ENCODE measurements at regions not wholly inside any gene's neighbourhood (a gene's known extent, or its start where the extent isn't known, plus 50 kb on each side); places are given as distances from the start of the nearest gene placed in this dataset.

DNA sequence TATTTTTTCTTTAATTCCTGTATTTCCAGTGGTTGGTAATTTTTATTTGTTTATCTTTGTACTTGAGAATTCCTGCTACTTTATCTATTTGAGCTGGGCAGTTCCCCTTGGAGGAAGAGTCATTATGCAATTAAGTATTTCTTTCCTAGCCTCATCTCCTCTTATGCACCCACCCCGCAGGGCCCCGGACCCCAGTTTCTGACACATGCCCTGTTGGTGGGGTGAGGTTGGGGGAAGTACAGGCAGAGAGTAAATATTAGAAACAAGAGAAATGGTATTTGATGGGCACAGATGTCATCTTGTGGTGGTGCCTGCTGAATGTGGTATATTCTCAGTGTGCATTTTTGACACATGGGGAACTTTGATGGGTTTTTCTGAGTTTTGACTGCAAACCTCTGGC, 602.7 kb upstream of the NOX3 start:
- Histone ChIP-seq H3K27ac (no peak overlapping the region), H3K4me3 (no peak overlapping the region), H3K9me3 (no peaks in the 10 kb centered on the region), H3K4me1 (no peaks in the 10 kb centered on the region), H3K4me2 (no peak overlapping the region)
- TF ChIP-seq NPAS2 (CRISPR knock-in tag; IDR thresholded peaks at IDR 0.05; ENCODE audit: borderline replicate concordance) = no peak
- ChIA-PET POLR2A (no interaction called here), CTCF (no interaction called here)
- FAIRE-seq = no peak
- no peak for DNase-seq (ENCODE audit: low read depth in 1 of 2, low spot score in 1 of 2)
- ATAC-seq = no peak
- WGBS (ENCODE audit: missing lambda C conversion rate) = 95% methylated on average over 2 of the region's 2 CpGs

- FAIRE-seq (no peak), ATAC-seq (no peak), DNase-seq (ENCODE audit: low read depth in 1 of 2, low spot score in 1 of 2) (no peak)
- H3K4me2 ChIP-seq = no peak overlapping the region
- POLR2A ChIA-PET = no interaction called here
- H3K9me3 ChIP-seq = no peaks in the 10 kb centered on the region
- no peak for TF ChIP-seq MYC (IDR thresholded peaks at IDR 0.05; ENCODE audit: borderline replicate concordance, low read length)
- CTCF ChIA-PET = no interaction called here
- 6% methylated on average over 5 of the region's 5 CpGs for WGBS (ENCODE audit: missing lambda C conversion rate)
- H3K4me1 ChIP-seq = no peaks in the 10 kb centered on the region
- no peak overlapping the region for H3K27ac ChIP-seq
- H3K4me3 ChIP-seq = no peak overlapping the region
These were observed 602.2 kb upstream of the NOX3 start for GRCh38 chr6:156057869-156058268.

DNA sequence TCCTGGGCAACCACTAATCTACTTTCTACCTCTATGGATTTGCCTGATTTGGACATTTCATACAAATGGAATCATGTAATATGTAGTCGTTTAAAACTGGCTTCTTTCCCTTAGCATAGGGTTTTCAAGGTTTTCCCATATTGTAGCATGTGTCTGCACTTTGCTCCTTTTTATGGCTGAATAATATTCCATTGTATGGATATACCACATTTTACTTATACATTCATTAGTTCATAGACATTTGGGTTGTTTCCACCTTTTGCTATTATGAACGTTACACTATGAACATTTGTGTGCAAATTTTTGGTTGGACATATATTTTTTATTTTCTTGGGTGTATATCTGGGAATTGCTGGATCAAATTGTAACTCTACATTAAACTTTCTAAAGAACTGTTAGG, 600.4 kb upstream of the NOX3 start:
- FAIRE-seq (no peak), DNase-seq (ENCODE audit: low read depth in 1 of 2, low spot score in 1 of 2) (no peak), ATAC-seq (no peak)
- TF ChIP-seq, protein P1, sequence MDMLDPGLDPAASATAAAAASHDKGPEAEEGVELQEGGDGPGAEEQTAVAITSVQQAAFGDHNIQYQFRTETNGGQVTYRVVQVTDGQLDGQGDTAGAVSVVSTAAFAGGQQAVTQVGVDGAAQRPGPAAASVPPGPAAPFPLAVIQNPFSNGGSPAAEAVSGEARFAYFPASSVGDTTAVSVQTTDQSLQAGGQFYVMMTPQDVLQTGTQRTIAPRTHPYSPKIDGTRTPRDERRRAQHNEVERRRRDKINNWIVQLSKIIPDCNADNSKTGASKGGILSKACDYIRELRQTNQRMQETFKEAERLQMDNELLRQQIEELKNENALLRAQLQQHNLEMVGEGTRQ (IDR thresholded peaks at IDR 0.05) = no peak
- no peak for TF ChIP-seq HMGXB4 (CRISPR knock-in tag; IDR thresholded peaks at IDR 0.05; ENCODE audit: borderline replicate concordance)
- Histone ChIP-seq H3K27ac (no peak overlapping the region), H3K4me1 (no peaks in the 10 kb centered on the region), H3K4me3 (no peak overlapping the region), H3K4me2 (no peak overlapping the region), H3K9me3 (no peaks in the 10 kb centered on the region)
- WGBS (ENCODE audit: missing lambda C conversion rate) = 2% methylated on average over 2 of the region's 2 CpGs
- ChIA-PET CTCF (no interaction called here), POLR2A (no interaction called here)

DNA sequence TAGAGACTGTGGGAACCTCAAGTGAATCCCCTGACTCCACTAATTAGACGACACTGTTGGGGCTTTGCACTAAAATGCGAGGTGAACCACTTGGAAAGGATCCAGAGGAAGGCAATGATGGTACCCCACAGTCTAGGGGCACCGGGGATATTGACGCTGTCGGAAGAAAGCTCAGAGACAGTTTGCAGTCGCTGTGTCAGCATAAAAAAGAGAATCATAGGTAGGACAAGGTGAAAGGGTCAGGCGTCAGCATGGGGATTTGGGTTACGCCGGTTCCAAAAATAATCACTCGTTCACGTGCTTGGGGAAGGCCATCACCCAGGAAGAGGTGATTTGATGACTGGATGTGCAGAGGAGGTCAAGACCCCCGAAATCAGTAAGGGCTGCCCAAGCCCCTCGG, 598.0 kb upstream of the NOX3 start:
- no peak overlapping the region for H3K27ac ChIP-seq
- no peaks in the 10 kb centered on the region for H3K4me1 ChIP-seq
- no peak for DNase-seq (ENCODE audit: low read depth in 1 of 2, low spot score in 1 of 2)
- H3K9me3 ChIP-seq = no peaks in the 10 kb centered on the region
- peak; percentile 58 for TF ChIP-seq MAFK (IDR thresholded peaks at IDR 0.05; ENCODE audit: partially characterized antibody)
- TF ChIP-seq, protein P2, sequence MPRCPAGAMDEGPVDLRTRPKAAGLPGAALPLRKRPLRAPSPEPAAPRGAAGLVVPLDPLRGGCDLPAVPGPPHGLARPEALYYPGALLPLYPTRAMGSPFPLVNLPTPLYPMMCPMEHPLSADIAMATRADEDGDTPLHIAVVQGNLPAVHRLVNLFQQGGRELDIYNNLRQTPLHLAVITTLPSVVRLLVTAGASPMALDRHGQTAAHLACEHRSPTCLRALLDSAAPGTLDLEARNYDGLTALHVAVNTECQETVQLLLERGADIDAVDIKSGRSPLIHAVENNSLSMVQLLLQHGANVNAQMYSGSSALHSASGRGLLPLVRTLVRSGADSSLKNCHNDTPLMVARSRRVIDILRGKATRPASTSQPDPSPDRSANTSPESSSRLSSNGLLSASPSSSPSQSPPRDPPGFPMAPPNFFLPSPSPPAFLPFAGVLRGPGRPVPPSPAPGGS (IDR thresholded peaks at IDR 0.05) = no peak
- ChIA-PET CTCF (no interaction called here), POLR2A (no interaction called here)
- no peak for ATAC-seq
- no peak overlapping the region for H3K4me3 ChIP-seq
- no peak overlapping the region for H3K4me2 ChIP-seq
- 42% methylated on average over 13 of the region's 13 CpGs for WGBS (ENCODE audit: missing lambda C conversion rate)
- no peak for FAIRE-seq

DNA sequence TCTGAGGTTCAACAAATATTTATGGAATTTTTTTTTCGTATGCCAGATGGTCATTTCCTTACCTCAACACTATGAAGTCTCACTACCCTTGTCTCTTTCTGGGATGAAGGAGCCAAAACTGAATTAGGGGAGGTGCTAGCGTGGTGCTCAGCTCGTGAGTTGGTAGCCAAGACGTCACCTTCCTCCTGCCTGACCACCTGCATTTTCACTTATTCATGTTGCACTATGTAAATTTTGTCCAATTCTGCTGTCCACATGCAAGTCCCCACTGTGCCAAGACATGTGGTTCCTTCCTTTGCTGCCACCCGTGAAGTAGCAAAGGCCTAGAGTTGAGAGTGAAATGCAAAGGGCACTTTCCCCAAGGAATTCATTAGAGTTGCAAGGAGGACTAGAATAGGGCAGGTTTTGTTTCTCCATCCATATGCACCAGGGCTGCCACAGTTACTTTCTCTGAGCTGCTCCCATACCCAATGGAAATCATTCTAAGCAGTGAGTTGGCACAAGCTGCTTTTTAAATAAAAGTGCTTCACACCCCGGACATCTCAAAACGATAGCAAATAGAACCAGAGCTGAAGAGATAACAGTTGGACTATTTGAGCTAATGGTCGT, 591.3 kb upstream of the NOX3 start:
- H3K9me3 ChIP-seq = no peaks in the 10 kb centered on the region
- no peak for ATAC-seq
- H3K4me3 ChIP-seq = no peak overlapping the region
- ChIA-PET POLR2A (no interaction called here), CTCF (no interaction called here)
- TF ChIP-seq EHF (CRISPR knock-in tag; IDR thresholded peaks at IDR 0.05) (no peak), CBX2 (IDR thresholded peaks at IDR 0.05; ENCODE audit: borderline replicate concordance, low read depth) (no peak), BHLHE40 (IDR thresholded peaks at IDR 0.05; ENCODE audit: low read depth, low read length) (no peak), RCOR1 (IDR thresholded peaks at IDR 0.05; ENCODE audit: low read depth, low read length) (no peak), CEBPB (IDR thresholded peaks at IDR 0.05) (no peak), CHD4 (IDR thresholded peaks at IDR 0.05; ENCODE audit: borderline replicate concordance) (no peak), ZFP36 (IDR thresholded peaks at IDR 0.05; ENCODE audit: borderline replicate concordance, partially characterized antibody) (no peak), NR3C1 (IDR thresholded peaks at IDR 0.05) (no peak), JUNB (IDR thresholded peaks at IDR 0.05) (no peak), PHF8 (IDR thresholded peaks at IDR 0.05; ENCODE audit: borderline replicate concordance, low read depth) (no peak)
- TF ChIP-seq, protein P3, sequence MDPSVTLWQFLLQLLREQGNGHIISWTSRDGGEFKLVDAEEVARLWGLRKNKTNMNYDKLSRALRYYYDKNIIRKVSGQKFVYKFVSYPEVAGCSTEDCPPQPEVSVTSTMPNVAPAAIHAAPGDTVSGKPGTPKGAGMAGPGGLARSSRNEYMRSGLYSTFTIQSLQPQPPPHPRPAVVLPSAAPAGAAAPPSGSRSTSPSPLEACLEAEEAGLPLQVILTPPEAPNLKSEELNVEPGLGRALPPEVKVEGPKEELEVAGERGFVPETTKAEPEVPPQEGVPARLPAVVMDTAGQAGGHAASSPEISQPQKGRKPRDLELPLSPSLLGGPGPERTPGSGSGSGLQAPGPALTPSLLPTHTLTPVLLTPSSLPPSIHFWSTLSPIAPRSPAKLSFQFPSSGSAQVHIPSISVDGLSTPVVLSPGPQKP (IDR thresholded peaks at IDR 0.05; ENCODE audit: low read depth, low read length) = no peak
- TF ChIP-seq, protein P2 (IDR thresholded peaks at IDR 0.05) = no peak
- H3K4me1 ChIP-seq = no peaks in the 10 kb centered on the region
- H3K4me2 ChIP-seq = no peak overlapping the region
- no peak for FAIRE-seq
- no peak overlapping the region for H3K27ac ChIP-seq
- no peak for DNase-seq (ENCODE audit: low read depth in 1 of 2, low spot score in 1 of 2)
- 26% methylated on average over 8 of the region's 8 CpGs for WGBS (ENCODE audit: missing lambda C conversion rate)

All from A549 (cell line).